ENCODE measurements at regions not wholly inside any gene's neighbourhood (a gene's known extent, or its start where the extent isn't known, plus 50 kb on each side); places are given as distances from the start of the nearest gene placed in this dataset.

GRCh38 chr1:214146523-214146922 is 134.4 kb upstream of the SMYD2 start:
- DNase-seq (no peak), ATAC-seq (ENCODE audit: insufficient read depth, low read depth) (no peak)
- H4K20me1 ChIP-seq (ENCODE audit: insufficient read depth, low read length), result no peaks in the 10 kb centered on the region
- H3K9ac ChIP-seq (ENCODE audit: low read depth, low read length), result no peak overlapping the region
- H3K4me3 ChIP-seq (ENCODE audit: low read depth in 1 of 2, low read length in 2 of 2), result no peak overlapping the region
- H3K4me2 ChIP-seq (ENCODE audit: insufficient read depth, low read length), result no peak overlapping the region
- no peak for TF ChIP-seq CTCF (IDR thresholded peaks at IDR 0.05; ENCODE audit: borderline replicate concordance, extremely low read depth, low read length, poor library complexity, severe bottlenecking)
- TF ChIP-seq EZH2 (IDR thresholded peaks at IDR 0.05; ENCODE audit: borderline replicate concordance, low read depth, low read length, severe bottlenecking), result no peak
- H2AFZ ChIP-seq (ENCODE audit: low read depth, low read length), result no peak overlapping the region
- H3K4me1 ChIP-seq (ENCODE audit: insufficient read depth, low read length), result no peaks in the 10 kb centered on the region
- H3K9me3 ChIP-seq (ENCODE audit: insufficient read depth, low read length, severe bottlenecking), result no peaks in the 10 kb centered on the region
- H3K27ac ChIP-seq (ENCODE audit: low read length), result no peak overlapping the region
- H3K36me3 ChIP-seq (ENCODE audit: insufficient read depth, low read length), result no peaks in the 10 kb centered on the region
- H3K27me3 ChIP-seq (ENCODE audit: insufficient read depth, low read length, poor library complexity), result peaks cover 2% of the 10 kb centered on the region
- no peaks in the 10 kb centered on the region for H3K79me2 ChIP-seq (ENCODE audit: insufficient read depth, low read length)

- Histone ChIP-seq H3K9me3 (ENCODE audit: insufficient read depth, low read length, severe bottlenecking) (no peaks in the 10 kb centered on the region), H3K9ac (ENCODE audit: low read depth, low read length) (no peak overlapping the region), H3K79me2 (ENCODE audit: insufficient read depth, low read length) (no peaks in the 10 kb centered on the region), H4K20me1 (ENCODE audit: insufficient read depth, low read length) (no peaks in the 10 kb centered on the region), H3K4me2 (ENCODE audit: insufficient read depth, low read length) (no peak overlapping the region), H3K27ac (ENCODE audit: low read length) (no peak overlapping the region), H3K36me3 (ENCODE audit: insufficient read depth, low read length) (no peaks in the 10 kb centered on the region), H3K4me3 (ENCODE audit: low read depth in 1 of 2, low read length in 2 of 2) (no peak overlapping the region), H2AFZ (ENCODE audit: low read depth, low read length) (no peak overlapping the region), H3K4me1 (ENCODE audit: insufficient read depth, low read length) (no peaks in the 10 kb centered on the region), H3K27me3 (ENCODE audit: insufficient read depth, low read length, poor library complexity) (peaks cover 10% of the 10 kb centered on the region)
- DNase-seq (no peak), ATAC-seq (ENCODE audit: insufficient read depth, low read depth) (no peak)
- TF ChIP-seq CTCF (IDR thresholded peaks at IDR 0.05; ENCODE audit: borderline replicate concordance, extremely low read depth, low read length, poor library complexity, severe bottlenecking) (no peak), EZH2 (IDR thresholded peaks at IDR 0.05; ENCODE audit: borderline replicate concordance, low read depth, low read length, severe bottlenecking) (no peak)
Observed at GRCh38 chr1:214154596-214155292, 126.2 kb upstream of the SMYD2 start.

- Histone ChIP-seq H3K4me2 (ENCODE audit: insufficient read depth, low read length) (no peak overlapping the region), H3K4me3 (ENCODE audit: low read depth in 1 of 2, low read length in 2 of 2) (no peak overlapping the region), H3K27me3 (ENCODE audit: insufficient read depth, low read length, poor library complexity) (peaks cover 10% of the 10 kb centered on the region), H4K20me1 (ENCODE audit: insufficient read depth, low read length) (no peaks in the 10 kb centered on the region), H3K4me1 (ENCODE audit: insufficient read depth, low read length) (no peaks in the 10 kb centered on the region), H3K36me3 (ENCODE audit: insufficient read depth, low read length) (no peaks in the 10 kb centered on the region), H3K27ac (ENCODE audit: low read length) (no peak overlapping the region), H3K9ac (ENCODE audit: low read depth, low read length) (no peak overlapping the region), H3K9me3 (ENCODE audit: insufficient read depth, low read length, severe bottlenecking) (no peaks in the 10 kb centered on the region), H3K79me2 (ENCODE audit: insufficient read depth, low read length) (no peaks in the 10 kb centered on the region), H2AFZ (ENCODE audit: low read depth, low read length) (no peak overlapping the region)
- DNase-seq (no peak), ATAC-seq (ENCODE audit: insufficient read depth, low read depth) (no peak)
- TF ChIP-seq CTCF (IDR thresholded peaks at IDR 0.05; ENCODE audit: borderline replicate concordance, extremely low read depth, low read length, poor library complexity, severe bottlenecking) (no peak), EZH2 (IDR thresholded peaks at IDR 0.05; ENCODE audit: borderline replicate concordance, low read depth, low read length, severe bottlenecking) (no peak)
Observed at GRCh38 chr1:214155987-214156625, 124.9 kb upstream of the SMYD2 start.

Data from DND-41 (cell line).